ENCODE measurements at regions not wholly inside any gene's neighbourhood (a gene's known extent, or its start where the extent isn't known, plus 50 kb on each side); places are given as distances from the start of the nearest gene placed in this dataset.

- no peak for TF ChIP-seq CTCF (IDR thresholded peaks at IDR 0.05; ENCODE audit: low read depth, low read length, missing control alignments)
- in situ Hi-C loops (cut with HindIII; ENCODE audit: low sequenced_read_pairs): no loop called here
- H3K4me3 ChIP-seq (ENCODE audit: low read depth, low read length): no peak overlapping the region
- DNase-seq (ENCODE audit: low read depth): no peak
These were observed 57.3 kb downstream of the PLXNA1 start for GRCh38 chr3:127040216-127040615.

DNA sequence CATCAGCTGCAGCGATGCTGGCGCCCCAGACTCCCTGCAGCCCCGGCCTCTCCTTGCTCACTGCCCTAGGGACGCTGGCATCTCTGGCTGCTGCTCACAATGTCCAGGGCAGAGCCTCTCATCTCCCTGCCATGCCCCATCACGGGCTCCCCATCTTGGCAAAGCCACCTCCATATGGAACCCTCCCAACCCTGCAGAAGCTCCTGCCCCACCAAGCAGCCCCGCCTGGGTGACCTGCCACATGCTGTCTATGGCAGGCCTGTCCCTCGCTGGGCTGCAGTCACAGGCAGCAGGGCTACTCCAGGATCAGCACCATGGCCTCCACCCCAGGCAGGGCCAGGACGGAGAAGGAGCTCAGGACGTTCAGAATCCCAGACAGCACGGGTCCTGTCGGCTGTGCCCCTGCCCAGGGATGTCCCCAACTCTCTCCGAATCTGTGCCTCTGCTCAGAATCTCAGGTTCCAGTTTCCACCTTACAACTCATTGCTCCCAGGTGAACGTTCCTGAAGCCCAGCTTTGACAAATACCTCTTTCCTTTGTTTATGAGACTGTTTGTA lies 58.4 kb downstream of the PLXNA1 start:
- DNase-seq (ENCODE audit: low read depth): no peak
- in situ Hi-C loops (cut with HindIII; ENCODE audit: low sequenced_read_pairs): no loop called here
- no peak for TF ChIP-seq CTCF (IDR thresholded peaks at IDR 0.05; ENCODE audit: low read depth, low read length, missing control alignments)
- no peak overlapping the region for H3K4me3 ChIP-seq (ENCODE audit: low read depth, low read length)

GRCh38 chr3:127041933-127042332 lies 59.0 kb downstream of the PLXNA1 start:
- H3K4me3 ChIP-seq (ENCODE audit: low read depth, low read length): no peak overlapping the region
- DNase-seq (ENCODE audit: low read depth): no peak
- in situ Hi-C loops (cut with HindIII; ENCODE audit: low sequenced_read_pairs): no loop called here
- no peak for TF ChIP-seq CTCF (IDR thresholded peaks at IDR 0.05; ENCODE audit: low read depth, low read length, missing control alignments)

DNA sequence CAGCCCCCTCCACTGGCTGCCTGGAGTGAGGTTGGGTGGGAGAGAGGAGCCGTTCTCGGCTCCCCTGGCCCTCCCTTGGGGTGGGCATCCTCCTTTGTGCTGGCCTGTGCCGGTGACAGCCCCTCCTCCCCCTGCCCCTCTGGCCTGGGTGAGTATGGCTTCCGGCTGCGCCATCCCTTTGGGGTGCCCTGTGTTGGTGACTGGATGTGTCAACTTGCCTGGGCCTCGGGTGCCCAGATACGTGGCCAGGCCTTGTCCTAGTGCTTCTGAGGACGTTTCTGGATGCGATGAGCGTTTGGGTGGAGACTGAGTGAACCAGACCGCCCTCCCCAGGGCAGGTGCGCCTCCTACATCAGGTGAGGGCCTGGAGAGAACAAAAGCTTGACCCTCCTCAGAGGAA lies 59.7 kb downstream of the PLXNA1 start:
- no peak overlapping the region for H3K4me3 ChIP-seq (ENCODE audit: low read depth, low read length)
- in situ Hi-C loops (cut with HindIII; ENCODE audit: low sequenced_read_pairs): no loop called here
- DNase-seq (ENCODE audit: low read depth): no peak
- TF ChIP-seq CTCF (IDR thresholded peaks at IDR 0.05; ENCODE audit: low read depth, low read length, missing control alignments): no peak

GRCh38 chr3:127043041-127043641 lies 60.2 kb downstream of the PLXNA1 start:
- in situ Hi-C loops (cut with HindIII; ENCODE audit: low sequenced_read_pairs): no loop called here
- no peak for DNase-seq (ENCODE audit: low read depth)
- no peak for TF ChIP-seq CTCF (IDR thresholded peaks at IDR 0.05; ENCODE audit: low read depth, low read length, missing control alignments)
- no peak overlapping the region for H3K4me3 ChIP-seq (ENCODE audit: low read depth, low read length)

GRCh38 chr3:127043731-127044510 lies 61.0 kb downstream of the PLXNA1 start:
- DNase-seq (ENCODE audit: low read depth): no peak
- H3K4me3 ChIP-seq (ENCODE audit: low read depth, low read length): no peak overlapping the region
- TF ChIP-seq CTCF (IDR thresholded peaks at IDR 0.05; ENCODE audit: low read depth, low read length, missing control alignments): no peak
- in situ Hi-C loops (cut with HindIII; ENCODE audit: low sequenced_read_pairs): no loop called here

Measured in astrocyte of the cerebellum (primary cell).